GM19193 (cell line): ENCODE measurements at regions not wholly inside any gene's neighbourhood (a gene's known extent, or its start where the extent isn't known, plus 50 kb on each side); places are given as distances from the start of the nearest gene placed in this dataset.
A peak's percentile ranks its signal among the peaks of the same experiment; 100 is the strongest.

Experiments
- POLR2A ChIP-seq: IDR thresholded peaks from 4 replicates; pipeline ENCODE4 v1.6.1; 2011; ENCODE audit not compliant: insufficient read depth, insufficient read length; ENCODE audit errors: extremely low read depth

DNA sequence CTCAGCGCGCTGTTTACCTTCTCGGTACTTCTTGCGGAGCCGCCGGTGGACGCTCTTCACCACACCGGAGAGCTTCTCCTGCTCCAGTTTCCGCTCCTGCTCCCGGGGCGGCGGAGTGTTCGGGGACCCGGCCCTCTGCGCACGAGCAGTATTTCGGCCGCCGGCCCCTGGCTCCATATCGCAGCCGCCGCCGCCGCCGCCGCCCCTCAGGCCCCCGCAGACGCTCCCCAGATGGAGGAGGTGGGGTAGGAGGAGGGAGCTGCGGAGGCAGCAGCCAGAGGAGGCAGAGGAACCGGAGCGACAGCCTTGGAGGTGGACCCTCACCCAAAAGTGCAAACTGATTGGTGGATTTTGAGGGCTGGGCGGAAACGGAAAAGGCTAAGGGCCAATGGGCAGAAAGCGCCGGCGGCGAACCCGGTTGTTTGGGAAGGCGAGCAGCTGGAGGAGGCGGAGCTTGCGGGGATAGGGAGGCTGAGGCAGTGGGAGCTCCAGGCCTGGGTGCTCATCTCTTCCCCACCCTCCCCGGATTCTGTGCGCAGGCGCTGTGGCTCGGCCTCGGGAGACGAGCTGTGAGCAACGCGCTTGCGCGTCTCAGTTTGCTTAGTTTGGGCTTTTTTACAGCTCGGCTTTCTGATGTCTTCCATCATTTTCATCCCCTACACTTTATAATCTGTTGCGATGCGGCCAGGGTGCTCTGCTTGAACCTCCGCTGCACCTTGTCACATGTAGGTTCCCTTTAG, 146.9 kb downstream of the GPR85 start:
- TF ChIP-seq POLR2A = peak; percentile 66

DNA sequence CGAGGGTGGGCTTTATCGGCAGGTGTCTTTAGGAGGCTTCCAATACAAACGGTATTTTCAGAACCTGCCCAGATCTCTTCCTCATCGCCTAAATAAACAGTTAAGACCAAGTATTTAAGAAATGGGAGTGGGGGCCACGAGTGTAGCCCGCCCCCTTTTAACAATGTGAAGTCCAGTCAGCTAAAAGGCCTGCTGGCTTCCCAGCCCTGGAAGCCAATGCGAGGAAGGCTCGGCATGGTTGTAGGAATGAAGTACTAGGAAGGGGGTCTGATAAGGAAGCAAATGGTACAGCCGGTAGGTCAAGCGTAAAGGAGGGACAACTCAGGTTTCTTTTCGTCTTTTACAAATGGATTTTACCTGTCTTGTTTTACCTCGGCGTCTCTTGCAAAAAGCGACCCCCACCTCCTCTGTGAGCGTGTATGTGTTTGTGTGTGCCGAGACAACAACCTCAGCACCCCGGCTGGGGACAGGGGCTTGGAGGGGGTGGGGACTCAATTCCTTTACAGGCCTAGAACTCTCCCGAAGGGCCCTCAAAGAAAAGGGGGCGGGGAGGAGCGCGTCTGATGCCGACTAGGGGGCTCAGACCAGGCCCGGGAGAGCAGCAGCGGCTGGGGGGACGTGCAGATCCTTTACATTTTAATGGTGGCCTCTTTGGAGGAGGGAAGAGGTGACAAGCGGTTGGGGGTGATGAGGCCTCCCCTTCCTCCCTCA, 147.6 kb downstream of the GPR85 start:
- TF ChIP-seq POLR2A = no peak

DNA sequence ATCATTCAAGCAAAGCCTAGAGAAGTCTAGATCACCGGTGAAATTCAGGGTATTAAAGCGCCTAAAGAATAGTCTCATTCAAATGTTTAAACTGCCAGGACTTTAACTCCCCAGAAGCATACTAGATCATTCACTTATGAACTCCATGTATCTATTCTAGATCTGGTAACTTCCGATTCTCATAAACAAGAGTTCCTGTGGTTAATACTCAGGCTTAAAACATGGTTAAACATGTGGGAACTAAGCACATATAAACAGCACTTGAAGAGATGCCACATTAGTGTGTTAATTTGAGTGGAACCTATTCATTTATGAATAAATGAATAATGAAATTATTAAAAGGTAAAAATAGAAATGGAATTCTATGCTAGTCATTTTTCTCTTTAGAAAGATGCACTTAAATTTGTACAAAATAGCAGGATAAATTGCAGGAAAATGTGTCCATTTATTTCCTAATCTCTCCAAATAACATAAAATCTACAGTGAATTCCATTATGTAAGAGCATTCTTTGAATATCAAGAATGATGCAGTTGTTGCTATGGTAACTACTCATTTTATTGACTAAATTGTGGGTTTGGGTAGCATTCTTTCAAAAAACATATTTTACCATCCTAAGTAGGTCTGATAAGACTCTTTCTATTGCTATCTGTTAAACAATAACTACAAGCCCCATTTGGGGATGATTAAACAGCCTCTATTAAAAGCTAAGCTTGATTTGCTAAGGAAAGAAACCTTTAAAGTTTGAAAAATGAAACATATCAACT, 147.6 kb upstream of the TMEM168 start:
- TF ChIP-seq POLR2A = no peak

DNA sequence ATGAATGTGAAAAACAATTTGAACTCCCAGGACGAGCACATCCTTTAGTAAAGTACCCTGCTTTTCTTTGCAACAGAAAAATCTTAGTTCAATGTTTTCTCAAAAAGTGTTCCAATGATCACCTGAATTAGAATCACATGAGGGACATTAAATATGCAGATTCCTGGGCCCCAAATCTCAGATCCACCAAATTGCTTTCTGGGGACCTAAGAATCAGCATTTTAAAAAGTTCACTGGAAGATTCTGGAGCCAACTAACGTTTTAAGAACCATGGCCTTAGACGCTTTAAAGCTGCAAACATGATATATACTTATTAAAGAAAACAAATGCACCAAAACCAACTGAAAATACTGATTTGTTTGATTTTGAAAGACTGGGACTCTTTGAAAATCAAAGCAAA, 143.4 kb upstream of the TMEM168 start:
- TF ChIP-seq POLR2A = no peak

DNA sequence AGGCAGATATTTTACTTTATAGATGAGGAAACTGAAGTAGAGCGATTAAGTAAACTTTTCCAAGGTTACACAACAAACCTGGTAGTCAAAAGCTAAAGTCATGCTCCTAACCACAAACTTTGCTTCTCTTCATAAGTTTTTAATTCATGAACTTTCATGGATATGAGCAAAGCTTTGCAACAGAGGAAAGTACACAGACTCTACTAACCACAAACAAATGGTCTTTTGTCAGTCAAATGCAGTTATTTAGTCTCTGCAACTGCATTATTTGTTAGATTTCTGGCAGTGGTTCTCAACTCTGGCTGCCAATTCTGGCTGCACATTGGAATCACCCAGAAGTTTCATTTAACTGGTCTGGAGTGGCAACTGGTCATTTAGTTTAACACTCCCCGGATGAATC, 140.6 kb upstream of the TMEM168 start:
- no peak for TF ChIP-seq POLR2A

DNA sequence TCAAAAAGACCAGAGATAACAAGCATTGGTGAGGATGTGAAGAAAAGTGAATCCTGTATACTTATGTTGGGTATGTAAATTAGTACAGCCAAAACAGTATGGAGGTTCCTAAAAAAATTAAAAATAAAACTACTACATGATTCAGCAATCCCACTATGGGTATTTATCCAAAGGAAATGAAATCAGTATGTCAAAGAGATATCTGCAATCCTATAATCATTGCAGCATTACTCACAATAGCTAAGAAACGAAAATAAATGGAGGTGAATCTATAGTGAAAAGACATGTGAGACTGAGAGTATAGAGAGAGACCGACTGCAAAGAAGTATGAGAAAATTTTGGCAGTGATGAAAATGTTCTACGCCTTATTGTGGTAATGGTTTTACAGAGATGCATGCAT, 139.2 kb upstream of the TMEM168 start:
- no peak for TF ChIP-seq POLR2A

DNA sequence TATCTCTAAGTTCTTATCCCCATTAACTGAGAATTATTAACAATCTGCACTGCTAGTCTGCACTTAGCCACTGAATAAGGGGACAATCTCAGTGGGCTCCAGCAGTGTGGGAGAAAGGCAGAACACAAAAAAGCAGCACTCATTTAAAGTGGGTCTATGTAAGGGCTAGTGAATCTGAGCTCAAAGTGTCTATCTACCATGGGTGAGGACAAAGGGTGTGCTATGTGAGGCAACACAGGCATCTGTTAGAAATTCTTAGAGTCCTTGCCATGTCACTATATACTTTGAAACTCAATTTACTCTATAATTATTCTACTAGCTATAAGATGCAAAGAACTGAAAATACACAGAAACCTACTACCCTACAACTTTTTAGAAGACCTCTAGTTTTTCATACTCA, 135.8 kb upstream of the TMEM168 start:
- TF ChIP-seq POLR2A = no peak

DNA sequence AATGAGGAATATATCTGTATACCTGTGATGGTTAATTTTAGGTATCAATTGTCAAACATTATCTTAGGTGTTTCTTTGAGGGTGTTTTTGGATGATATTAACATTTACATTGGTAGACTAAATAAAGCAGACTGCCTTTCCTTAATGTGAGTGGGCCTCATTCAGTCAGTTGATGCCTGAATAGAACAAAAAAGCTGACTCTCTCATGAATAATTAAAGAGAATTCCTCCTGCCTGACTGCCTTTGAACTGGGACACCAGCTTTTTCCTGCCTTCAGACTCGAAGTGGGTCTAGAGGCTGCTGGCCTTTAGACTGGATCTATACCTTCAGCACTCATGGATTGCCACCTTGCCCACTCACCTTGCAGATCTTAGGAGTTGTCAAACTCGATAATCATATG, 117.9 kb upstream of the TMEM168 start:
- no peak for TF ChIP-seq POLR2A

DNA sequence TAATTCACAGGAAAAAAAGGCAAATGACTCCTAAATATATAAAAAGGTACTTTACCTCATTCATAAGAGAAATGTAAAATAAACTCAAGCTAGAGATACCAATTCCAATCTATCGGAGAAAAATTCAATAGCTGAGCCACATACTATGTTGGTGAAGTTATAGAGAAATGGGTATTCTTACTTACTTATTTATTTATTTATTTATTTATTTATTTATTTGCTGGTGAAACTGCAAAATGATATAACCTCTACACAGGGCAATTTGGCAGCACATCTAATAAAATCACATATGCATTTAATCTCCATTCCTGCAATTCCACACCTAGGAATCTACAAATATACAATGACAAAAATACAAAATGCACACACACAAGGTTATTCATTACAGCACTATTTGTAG, 117.5 kb upstream of the TMEM168 start:
- no peak for TF ChIP-seq POLR2A

DNA sequence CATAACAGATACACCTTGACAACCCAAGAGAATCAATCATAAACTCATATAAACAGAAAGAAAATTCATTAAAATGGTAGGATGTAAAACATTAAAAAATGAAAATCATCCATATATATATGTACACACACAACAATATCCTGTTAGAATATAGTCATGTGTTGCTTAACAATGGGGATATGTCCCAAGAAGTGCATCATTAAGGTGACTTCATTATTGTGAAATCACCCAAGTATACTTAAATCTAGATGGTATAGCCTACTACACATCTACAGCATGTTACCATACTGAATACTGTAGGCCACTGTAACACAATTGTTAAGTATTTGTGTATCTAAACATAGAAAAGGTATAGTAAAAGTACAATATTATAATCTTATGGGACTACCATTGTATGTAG, 115.8 kb upstream of the TMEM168 start:
- TF ChIP-seq POLR2A = no peak

DNA sequence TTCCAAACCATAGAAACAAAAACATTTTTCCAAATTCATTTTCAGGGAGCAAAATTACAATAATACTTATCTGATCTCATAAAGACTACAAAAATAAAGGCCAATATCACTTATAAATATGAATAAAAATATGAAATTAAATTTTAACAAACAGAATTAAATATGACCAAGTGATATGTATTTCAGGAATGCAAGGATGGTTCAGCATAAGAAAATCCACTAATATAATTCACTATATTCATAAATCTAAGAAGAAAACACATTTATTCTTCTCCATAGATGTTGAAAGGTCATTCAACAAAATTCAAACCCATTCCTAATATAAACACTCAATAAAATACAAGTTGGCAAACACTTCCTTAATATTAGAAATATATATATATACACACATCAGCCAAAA, 115.2 kb upstream of the TMEM168 start:
- no peak for TF ChIP-seq POLR2A

DNA sequence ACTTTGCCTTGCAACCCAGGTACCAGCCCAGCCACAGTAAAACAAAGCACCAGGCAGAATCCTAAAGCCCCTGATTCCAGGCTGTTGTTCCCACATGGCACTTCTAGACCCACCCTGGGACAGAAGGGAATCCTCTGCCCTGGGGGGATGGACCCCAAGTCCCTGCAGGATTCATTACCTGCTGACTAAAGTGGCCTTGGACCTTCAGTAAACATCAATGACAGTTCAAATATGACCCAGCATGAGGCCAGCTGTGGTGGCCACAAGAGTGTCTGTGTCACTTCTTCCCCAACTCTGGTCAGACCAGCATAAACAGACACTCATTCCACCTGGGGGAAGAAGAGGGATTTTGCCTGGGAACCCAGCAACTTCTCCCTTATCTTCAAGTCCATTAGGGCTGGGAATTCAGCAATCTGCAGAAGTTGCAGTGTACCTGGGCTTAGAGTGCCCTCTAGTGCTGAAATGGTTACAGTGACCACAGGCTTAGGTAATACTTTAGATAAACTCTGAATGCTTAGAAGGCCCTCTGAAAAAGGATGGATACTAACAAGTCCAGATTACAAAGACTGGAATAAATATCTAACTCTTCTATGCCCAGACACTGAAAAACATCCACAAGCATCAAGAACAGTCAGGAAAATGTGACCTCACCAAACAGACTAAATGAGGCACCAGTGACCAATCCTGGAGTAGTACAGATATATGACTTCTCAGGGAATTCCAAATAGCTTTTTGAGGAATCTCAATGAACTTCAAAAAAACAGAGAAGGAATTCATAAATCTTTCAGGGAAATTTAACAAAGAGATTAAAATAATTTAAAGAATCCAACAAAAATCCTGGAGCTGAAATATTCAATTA, 108.5 kb upstream of the TMEM168 start:
- TF ChIP-seq POLR2A = no peak

DNA sequence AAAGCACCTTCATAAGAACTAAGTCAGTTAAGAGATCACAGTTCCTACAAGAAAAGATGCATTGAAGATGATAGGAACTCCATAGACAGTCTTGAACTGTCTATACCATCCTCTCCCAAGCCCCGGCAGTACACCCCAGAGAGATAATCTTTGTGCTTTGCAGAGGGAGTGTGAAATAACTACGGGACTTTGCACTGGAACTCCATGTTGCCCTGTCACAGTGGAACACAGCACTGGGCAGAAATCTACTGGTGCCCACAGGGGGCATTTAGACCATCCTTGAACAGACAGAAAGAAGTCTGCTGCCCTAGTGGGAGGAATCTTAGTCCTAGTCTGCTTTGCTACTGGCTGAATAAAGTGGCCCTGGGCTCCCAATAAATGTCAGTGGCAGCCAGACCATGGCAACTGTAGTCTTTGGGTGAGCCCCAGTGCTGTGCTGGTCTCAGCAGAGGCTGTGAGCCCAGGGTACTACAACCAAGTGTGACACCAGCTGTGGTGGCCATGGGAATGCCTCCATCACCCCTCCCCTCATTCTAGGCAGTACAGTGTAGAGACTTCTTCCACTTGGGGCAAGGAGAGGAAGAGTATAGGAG, 107.7 kb upstream of the TMEM168 start:
- TF ChIP-seq POLR2A = no peak

DNA sequence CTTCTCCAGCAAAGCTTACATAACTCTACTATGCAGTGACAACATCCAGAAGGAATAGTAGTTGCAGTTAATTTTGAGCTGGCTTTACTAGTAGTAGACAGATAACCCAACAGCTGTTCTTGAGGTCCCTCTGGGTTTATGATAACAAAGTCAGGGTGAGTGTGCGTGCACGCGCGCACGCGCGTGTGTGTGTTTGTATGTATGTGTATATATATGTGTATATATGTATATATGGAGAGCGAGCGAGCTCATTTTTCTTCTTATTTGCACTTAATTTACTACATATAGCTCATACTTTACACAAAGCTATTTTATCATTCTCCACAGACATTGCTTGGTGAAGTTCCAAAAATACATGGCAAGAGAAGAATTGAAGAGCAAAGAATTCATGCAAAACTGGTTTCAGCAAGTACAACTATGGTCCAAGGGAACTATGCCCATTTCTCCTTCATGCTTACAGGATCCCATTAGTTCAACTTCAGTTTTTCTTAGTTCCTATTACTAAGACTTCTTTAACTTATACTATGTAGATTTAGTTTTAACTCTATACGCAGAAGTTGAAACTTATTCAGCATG, 105.9 kb upstream of the TMEM168 start:
- TF ChIP-seq POLR2A = no peak
